Upper lobe of left lung (tissue), 4 donors: ENCODE measurements at regions not wholly inside any gene's neighbourhood (a gene's known extent, or its start where the extent isn't known, plus 50 kb on each side); places are given as distances from the start of the nearest gene placed in this dataset.

Experiments used
- EP300 ChIP-seq, 4 donors: sonication (generic); formaldehyde crosslinking; IDR thresholded peaks; one replicate each; pipeline ENCODE4 v1.5.1; 2017; ENCODE audit warnings: antibody characterized with exemption in 4 of 4, control low read depth in 2 of 4
- TF ChIP-seq, protein P1 (sequence below), 6 experiments: fragments of 450-650 bp in 4 of 6; fragments of 200-600 bp in 2 of 6; sonication (generic) in 2 of 6; IDR thresholded peaks; one replicate each; pipeline ENCODE4 v1.5.1; 2016 to 2019; ENCODE audit warnings: antibody characterized with exemption in 6 of 6

DNA sequence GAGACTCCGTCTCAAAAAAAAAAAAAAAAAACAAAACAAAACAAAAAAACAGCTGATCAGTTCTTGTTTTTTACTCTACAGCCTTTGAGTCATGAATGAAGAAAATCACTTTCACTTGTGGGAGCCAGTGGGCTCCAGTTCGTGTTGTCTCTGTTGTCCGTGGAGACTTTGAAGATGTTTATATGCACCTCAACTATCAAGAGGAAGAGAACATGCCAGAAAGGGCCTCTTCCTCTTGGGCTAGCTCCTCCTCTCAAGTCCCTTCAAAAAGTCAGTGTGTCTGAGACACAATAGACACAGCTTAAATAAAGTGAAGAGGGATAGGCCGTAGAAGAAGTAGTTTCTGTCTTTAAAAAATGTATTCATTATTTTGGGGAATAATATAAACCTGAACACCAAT, 182.7 kb downstream of the KDR start:
- no peak for TF ChIP-seq EP300 (IDR thresholded peaks at IDR 0.05)
- TF ChIP-seq, protein P1, sequence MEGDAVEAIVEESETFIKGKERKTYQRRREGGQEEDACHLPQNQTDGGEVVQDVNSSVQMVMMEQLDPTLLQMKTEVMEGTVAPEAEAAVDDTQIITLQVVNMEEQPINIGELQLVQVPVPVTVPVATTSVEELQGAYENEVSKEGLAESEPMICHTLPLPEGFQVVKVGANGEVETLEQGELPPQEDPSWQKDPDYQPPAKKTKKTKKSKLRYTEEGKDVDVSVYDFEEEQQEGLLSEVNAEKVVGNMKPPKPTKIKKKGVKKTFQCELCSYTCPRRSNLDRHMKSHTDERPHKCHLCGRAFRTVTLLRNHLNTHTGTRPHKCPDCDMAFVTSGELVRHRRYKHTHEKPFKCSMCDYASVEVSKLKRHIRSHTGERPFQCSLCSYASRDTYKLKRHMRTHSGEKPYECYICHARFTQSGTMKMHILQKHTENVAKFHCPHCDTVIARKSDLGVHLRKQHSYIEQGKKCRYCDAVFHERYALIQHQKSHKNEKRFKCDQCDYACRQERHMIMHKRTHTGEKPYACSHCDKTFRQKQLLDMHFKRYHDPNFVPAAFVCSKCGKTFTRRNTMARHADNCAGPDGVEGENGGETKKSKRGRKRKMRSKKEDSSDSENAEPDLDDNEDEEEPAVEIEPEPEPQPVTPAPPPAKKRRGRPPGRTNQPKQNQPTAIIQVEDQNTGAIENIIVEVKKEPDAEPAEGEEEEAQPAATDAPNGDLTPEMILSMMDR (IDR thresholded peaks at IDR 0.05): no peak
